Astrocyte of the cerebellum (primary cell): ENCODE measurements at regions not wholly inside any gene's neighbourhood (a gene's known extent, or its start where the extent isn't known, plus 50 kb on each side); places are given as distances from the start of the nearest gene placed in this dataset.

Experiments
- DNase-seq: peaks from one replicate; pipeline ENCODE4 v3.0.0-alpha.2; 2011; ENCODE audit warnings: low read depth
- H3K4me3 ChIP-seq: 2 replicates; pipeline ENCODE4 v1.5.1; 2011; ENCODE audit warnings: mild to moderate bottlenecking, low read depth, low read length, moderate library complexity
- CTCF ChIP-seq: IDR thresholded peaks from 2 replicates; pipeline ENCODE4 v1.5.1; 2012; ENCODE audit warnings: low read length, low read depth, moderate library complexity, mild to moderate bottlenecking; ENCODE audit errors: missing control alignments
- in situ Hi-C: cut with HindIII; loops from 2 replicates; pipeline ENCODE4 v1.10.0; 2017; ENCODE audit warnings: low sequenced_read_pairs

- TF ChIP-seq CTCF = no peak
- no peak for DNase-seq
- in situ Hi-C loops = no loop called here
- no peak overlapping the region for H3K4me3 ChIP-seq
These were observed 96.1 kb upstream of the ARMC2 start for GRCh38 chr6:108751851-108752732.

GRCh38 chr6:108752733-108753590 is 95.3 kb upstream of the ARMC2 start:
- in situ Hi-C loops = no loop called here
- DNase-seq = no peak
- no peak for TF ChIP-seq CTCF
- no peak overlapping the region for H3K4me3 ChIP-seq

GRCh38 chr6:108755257-108756240 is 92.7 kb upstream of the ARMC2 start:
- no peak overlapping the region for H3K4me3 ChIP-seq
- TF ChIP-seq CTCF = no peak
- DNase-seq = no peak
- in situ Hi-C loops = no loop called here

- H3K4me3 ChIP-seq = no peak overlapping the region
- no peak for DNase-seq
- in situ Hi-C loops = no loop called here
- TF ChIP-seq CTCF = no peak
These were observed 90.9 kb upstream of the ARMC2 start for GRCh38 chr6:108757357-108757756.

- H3K4me3 ChIP-seq = no peak overlapping the region
These were observed 89.3 kb upstream of the ARMC2 start for GRCh38 chr6:108758884-108759283.

More at GRCh38 chr6:108758884-108759283, 89.3 kb upstream of the ARMC2 start:
- DNase-seq = no peak
- TF ChIP-seq CTCF = no peak
- in situ Hi-C loops = no loop called here
